NCI-H82 treated with DMSO at 0.1 percent for 48 hours (cell line): ENCODE measurements at regions not wholly inside any gene's neighbourhood (a gene's known extent, or its start where the extent isn't known, plus 50 kb on each side); places are given as distances from the start of the nearest gene placed in this dataset.
"Not testable (repeated sequence)": the region's sequence is repeated elsewhere in the genome, so short reads cannot be mapped to it uniquely, and the experiment has no call there.

Experiments
- DNase-seq: peaks from one replicate; lab custom pipeline; 2025; ENCODE audit not compliant: unreplicated experiment; lab: John Stamatoyannopoulos, UW

DNA sequence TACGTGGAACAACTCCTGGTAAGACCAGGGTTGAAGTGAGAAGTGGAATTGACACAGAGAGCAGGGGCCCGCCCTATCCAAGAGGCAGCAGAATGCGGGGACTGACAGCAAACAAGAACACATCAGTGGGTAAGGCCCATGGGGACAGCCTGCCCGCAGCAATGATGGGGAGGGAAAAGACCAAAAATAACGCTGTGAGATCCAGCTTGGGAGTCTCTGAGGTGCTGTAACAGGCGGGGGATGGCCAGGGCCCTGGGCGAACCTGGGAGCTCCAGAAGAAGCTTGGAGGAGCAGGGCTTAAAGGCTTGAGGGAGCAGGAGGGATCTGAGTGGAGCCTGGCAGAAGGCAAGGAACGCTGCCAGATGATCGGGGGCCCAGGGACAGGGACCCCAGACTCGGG lies 173.4 kb downstream of the TMEM200C start:
- DNase-seq, result no peak

DNA sequence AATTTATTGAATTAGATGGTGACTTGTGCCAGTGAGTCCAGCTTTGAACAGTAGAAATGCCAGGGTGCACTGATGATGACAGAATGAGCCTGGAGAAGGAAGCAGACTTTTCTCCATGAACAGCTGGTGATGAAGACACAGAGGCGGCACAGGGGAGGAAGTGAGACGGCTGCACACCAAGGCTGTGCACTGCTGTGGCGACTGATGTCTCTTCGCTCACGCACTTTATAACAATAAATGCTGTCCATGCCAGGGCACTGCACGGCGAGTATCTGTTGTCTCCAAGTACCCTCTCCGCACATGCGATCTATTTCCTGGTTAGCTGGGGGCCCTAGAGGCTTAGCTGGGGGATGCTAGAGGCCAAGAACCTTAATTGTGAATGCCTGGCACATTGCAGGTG lies 175.2 kb downstream of the TMEM200C start:
- no peak for DNase-seq

DNA sequence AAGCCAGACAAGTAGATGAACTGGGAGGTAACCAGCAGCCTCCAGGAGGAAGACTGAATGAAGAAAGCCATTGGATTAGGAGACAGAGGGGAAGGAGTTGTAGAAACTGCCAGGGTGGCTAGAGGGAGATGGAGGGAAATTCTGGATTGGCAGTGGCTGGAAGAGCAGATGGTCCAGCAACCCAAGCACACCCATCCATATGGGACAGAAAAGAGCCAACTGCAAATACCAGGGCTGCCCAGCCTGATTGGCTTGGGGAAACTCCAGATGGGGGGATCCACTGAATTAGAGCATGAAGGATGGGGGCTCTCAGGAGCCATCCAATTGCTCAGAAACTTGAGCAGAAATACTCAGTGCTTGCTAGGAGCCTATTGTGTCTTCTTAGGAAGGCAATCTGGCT lies 173.5 kb upstream of the EPB41L3 start:
- no peak for DNase-seq

GRCh38 chr18:5710676-5711075 lies 166.9 kb upstream of the EPB41L3 start:
- DNase-seq, result no peak

DNA sequence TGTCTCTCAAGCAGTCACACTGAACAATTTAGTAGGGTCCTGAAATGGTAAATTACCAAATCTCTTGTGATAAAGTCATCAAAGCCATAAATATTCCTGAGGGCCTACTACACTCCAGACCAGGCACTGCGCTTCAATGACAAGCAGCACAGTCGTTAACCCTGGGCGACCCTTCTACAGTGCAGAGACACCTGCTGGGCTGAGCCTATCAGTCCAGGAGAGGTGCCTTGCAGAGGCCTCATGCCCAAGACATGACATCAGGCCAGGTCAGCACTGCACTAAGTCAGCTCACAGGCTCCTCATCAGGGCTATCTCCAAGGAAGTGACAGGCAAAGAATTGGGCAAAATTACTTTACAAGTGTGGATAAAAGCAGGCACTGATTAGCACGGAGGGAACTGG lies 166.4 kb upstream of the EPB41L3 start:
- no peak for DNase-seq

GRCh38 chr18:5709476-5710095 lies 165.8 kb upstream of the EPB41L3 start:
- DNase-seq, result no peak

- no peak for DNase-seq
These were observed 163.8 kb upstream of the EPB41L3 start for GRCh38 chr18:5707586-5707985.

DNA sequence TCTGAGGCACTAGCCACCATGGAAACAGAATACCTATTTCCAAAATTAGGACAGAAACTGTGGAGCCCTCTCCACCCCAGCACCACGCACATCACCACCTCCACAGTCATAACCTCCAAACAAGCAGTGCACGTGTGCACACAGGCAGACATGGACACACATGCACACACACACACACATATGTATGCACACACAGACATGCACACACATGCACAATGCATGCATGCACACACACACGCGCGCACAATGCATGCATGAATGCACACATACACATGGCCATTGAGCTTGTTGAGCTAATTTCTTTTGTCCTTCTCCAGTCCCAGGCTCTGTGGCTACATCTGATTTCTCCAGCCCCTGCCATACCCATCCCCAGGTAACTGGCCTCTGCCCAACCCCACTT lies 161.6 kb upstream of the EPB41L3 start:
- no peak for DNase-seq

DNA sequence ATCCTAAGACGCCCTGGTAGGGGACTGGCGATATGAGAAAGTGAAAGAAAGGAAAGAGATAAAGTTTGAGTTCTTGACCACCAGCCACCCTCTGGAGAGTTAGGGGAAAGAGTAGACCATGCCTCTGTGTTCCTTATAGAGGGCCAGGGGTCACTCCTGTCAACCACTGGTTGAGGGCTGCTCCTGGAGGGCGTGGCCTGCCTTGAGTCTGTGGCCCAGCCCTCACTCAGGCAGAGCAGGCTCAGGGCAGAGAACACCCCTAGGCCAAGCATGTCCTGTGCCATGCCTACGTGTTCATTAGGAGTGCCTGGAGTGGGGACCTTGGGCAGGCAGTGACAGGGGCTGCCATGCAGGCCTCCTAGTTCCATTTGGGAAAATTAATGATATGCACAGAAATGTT lies 161.1 kb upstream of the EPB41L3 start:
- no peak for DNase-seq

DNA sequence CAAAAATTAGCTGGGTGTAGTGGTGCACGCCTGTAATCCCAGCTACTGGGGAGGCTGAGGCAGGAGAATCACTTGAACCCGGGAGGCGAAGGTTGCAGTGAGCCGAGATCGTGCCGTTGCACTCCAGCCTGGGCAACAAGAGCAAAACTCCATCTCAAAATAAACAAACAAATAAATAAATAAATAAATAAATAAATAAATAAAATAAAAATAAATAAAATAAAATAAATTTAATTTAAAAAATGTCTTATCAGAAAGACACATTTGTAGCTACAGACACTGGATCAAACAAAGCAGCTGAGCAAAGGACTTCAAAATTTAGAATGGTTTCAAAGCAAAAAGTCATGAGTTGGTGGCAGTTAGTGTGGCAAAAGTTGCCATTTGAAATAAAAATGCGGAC lies 158.2 kb upstream of the EPB41L3 start:
- not testable (repeated sequence) for DNase-seq

- DNase-seq, result no peak
These were observed 150.0 kb upstream of the EPB41L3 start for GRCh38 chr18:5693699-5694294.

- no peak for DNase-seq
These were observed 135.1 kb upstream of the EPB41L3 start for GRCh38 chr18:5678779-5679406.

DNA sequence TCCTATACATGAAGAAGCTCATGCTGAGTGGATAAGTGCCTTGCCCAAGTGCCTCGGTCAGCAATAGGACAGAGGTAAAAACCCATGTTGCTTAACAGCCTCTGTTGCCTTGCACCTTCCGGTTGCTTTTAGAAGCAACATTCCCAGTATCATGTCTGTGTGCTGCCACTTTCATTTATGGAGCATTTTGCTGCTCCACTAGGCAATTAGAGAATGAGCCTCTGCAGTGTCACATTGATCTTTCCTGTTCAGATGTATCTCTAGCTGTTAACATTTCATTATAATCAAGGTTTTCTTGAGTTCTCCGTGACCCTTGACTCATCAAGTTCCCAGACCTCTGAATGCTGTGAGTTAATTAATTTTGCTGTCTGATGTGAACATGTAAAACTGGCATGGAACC lies 134.5 kb upstream of the EPB41L3 start:
- no peak for DNase-seq

DNA sequence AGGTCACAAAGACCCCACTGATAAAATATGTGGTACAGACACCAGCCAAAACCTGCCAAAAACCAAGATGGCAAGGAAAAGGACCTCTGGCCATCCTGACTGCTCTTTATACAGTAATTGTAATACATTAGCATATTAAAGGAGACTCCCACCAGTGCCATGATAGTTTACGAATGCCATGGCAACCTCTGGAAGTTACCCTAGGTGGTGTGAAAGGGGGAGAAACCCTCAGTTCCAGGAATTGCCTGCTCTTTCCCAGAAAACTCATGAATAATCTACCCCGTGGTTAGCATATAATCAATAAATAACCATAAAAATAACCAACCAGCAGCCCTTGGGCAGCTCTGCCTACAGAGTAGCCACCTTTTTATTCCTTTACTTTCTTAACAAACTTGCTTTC lies 129.8 kb upstream of the EPB41L3 start:
- no peak for DNase-seq

- no peak for DNase-seq
These were observed 125.8 kb upstream of the EPB41L3 start for GRCh38 chr18:5669585-5669984.

GRCh38 chr18:5668087-5668715 lies 124.4 kb upstream of the EPB41L3 start:
- DNase-seq, result no peak

- DNase-seq, result no peak
These were observed 123.6 kb upstream of the EPB41L3 start for GRCh38 chr18:5667356-5667755.

- DNase-seq, result no peak
These were observed 118.8 kb upstream of the EPB41L3 start for GRCh38 chr18:5662586-5663090.

GRCh38 chr18:5661179-5661578 lies 117.4 kb upstream of the EPB41L3 start:
- no peak for DNase-seq

- DNase-seq, result no peak
These were observed 110.0 kb upstream of the EPB41L3 start for GRCh38 chr18:5653802-5654201.

- no peak for DNase-seq
These were observed 107.9 kb upstream of the EPB41L3 start for GRCh38 chr18:5651736-5652135.

DNA sequence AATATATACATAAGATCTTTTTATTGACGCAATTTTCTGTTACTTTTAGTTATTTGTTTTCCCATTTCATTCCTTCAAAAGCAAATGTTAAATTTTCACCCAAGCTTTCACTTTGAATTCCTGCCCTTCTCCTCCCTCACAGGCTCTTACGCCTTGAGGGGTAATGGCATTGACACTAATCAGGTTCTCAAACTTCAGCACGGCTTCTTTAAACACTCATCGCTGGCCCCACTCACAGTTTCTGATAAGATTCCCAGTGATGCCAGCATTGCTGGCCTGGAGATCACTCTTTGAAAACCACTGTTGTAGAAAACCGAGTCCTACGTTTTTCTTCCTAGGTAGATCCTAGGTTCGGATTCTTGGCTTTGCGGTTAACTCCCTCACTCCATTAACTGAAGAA lies 105.6 kb upstream of the EPB41L3 start:
- DNase-seq, result no peak
